GM23248 (cell line): ENCODE measurements at regions not wholly inside any gene's neighbourhood (a gene's known extent, or its start where the extent isn't known, plus 50 kb on each side); places are given as distances from the start of the nearest gene placed in this dataset.

Experiments
- EZH2 ChIP-seq: fragments of 200-600 bp; sonication (generic); IDR thresholded peaks from 2 replicates; pipeline ENCODE4 v1.6.1; 2018; ENCODE audit warnings: antibody characterized with exemption, mild to moderate bottlenecking; ENCODE audit not compliant: insufficient read depth, poor library complexity, severe bottlenecking
- EZH2phosphoT487 ChIP-seq: fragments of 200-600 bp; sonication (generic); IDR thresholded peaks from 2 replicates; pipeline ENCODE4 v1.6.1; 2018; ENCODE audit warnings: antibody characterized with exemption, moderate library complexity, mild to moderate bottlenecking, low read depth; ENCODE audit not compliant: insufficient read depth

DNA sequence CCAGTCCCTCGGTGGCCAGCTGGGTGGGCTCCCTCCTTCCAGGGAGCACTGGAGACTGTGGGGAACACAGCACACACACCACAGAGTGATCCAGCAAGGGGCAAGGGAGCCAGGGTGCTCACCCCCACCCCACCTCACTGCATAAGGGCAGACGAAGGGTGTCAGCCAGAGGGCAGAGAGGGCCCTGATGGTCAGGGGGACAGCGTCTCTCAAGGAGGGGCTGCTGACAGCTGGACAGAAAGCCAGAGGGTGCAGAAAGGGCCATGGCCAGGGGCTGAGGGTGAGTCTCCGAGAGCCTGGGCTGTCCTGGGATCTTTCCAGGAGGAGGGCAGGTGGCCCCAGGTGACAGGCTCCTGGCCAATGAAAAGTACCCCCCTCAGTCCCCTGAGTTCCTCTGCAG lies 73.4 kb upstream of the PMEPA1 start:
- no peak for TF ChIP-seq EZH2phosphoT487
- no peak for TF ChIP-seq EZH2
